ENCODE measurements at regions not wholly inside any gene's neighbourhood (a gene's known extent, or its start where the extent isn't known, plus 50 kb on each side); places are given as distances from the start of the nearest gene placed in this dataset.

DNA sequence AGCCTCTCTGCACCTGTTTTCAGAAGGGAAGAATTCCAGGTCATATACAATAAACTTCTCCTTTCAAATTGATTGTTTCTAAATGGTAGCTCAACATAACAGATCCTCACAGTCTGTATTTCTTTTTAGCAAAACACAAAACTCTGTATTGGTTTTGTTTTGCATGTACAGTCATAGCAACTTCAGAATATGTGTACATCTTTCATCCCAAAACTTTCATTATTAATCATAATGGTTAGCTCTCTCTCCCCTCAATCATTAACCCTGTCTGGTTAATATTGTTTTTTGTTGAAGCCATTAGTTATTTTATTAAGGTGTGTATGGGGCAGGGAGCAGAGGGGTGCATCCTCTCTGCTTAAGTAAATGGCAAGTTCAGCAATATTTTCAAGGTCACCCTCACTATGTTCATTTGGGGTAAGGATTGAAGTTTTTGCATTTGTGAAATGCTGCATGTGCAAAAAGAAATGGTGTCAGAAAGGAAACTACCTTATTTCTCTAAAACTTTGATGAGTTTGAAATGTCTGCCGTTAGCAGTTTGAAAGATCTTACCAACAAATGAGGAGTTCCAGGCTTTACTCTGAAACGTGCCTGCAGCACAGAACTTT lies 136.8 kb upstream of the BTBD3 start:
- TF ChIP-seq, protein P1, sequence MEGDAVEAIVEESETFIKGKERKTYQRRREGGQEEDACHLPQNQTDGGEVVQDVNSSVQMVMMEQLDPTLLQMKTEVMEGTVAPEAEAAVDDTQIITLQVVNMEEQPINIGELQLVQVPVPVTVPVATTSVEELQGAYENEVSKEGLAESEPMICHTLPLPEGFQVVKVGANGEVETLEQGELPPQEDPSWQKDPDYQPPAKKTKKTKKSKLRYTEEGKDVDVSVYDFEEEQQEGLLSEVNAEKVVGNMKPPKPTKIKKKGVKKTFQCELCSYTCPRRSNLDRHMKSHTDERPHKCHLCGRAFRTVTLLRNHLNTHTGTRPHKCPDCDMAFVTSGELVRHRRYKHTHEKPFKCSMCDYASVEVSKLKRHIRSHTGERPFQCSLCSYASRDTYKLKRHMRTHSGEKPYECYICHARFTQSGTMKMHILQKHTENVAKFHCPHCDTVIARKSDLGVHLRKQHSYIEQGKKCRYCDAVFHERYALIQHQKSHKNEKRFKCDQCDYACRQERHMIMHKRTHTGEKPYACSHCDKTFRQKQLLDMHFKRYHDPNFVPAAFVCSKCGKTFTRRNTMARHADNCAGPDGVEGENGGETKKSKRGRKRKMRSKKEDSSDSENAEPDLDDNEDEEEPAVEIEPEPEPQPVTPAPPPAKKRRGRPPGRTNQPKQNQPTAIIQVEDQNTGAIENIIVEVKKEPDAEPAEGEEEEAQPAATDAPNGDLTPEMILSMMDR (IDR thresholded peaks at IDR 0.05; ENCODE audit: low read length), result no peak
- TF ChIP-seq EZH2phosphoT487 (IDR thresholded peaks at IDR 0.05; ENCODE audit: low read length) (no peak), EZH2 (optimal IDR thresholded peaks at IDR 0.05; ENCODE audit: low read depth, low read length) (no peak)
